IMR-90 (cell line): ENCODE measurements at regions not wholly inside any gene's neighbourhood (a gene's known extent, or its start where the extent isn't known, plus 50 kb on each side); places are given as distances from the start of the nearest gene placed in this dataset.

ENCODE experiments used
- ATAC-seq: fragments of 200-7000 bp; cut with Tn5 transposase; 2 replicates; pipeline ENCODE4 v1.9.1; 2020; ENCODE audit warnings: low read depth, mild to moderate bottlenecking, moderate library complexity
- BruUV-seq: library from RNA; stranded (reverse); fragments of 400-500 nt; replicated peaks from 2 replicates; lab custom pipeline; 2021; lab: Mats Ljungman, UMichigan
- CTCF ChIA-PET: fragments of 300-600 bp; formaldehyde crosslinking; extraction: SDS; loops from one replicate; lab custom pipeline; 2021; ENCODE audit warnings: antibody characterized with exemption; lab: Yijun Ruan, JAX
- POLR2A ChIA-PET: fragments of 300-600 bp; sonication (Branson Sonifier 250); formaldehyde crosslinking; loops from one replicate; lab custom pipeline; 2022; ENCODE audit warnings: antibody characterized with exemption; ENCODE audit not compliant: unreplicated experiment; lab: Charles Lee
- DNase-seq: peaks from one replicate; pipeline ENCODE4 v3.0.0; 2013
- H2AFZ ChIP-seq: replicated peaks from 2 replicates; pipeline ENCODE3; 2013; ENCODE audit warnings: low read length, mild to moderate bottlenecking; ENCODE audit not compliant: poor library complexity
- H2AK5ac ChIP-seq: 2 replicates; pipeline ENCODE4 v1.6.1; 2013; ENCODE audit warnings: low read depth, low read length, inconsistent platforms
- H2AK9ac ChIP-seq: replicated peaks from 2 replicates; pipeline ENCODE3; 2013; ENCODE audit warnings: mild to moderate bottlenecking, low read depth, low read length, moderate library complexity; ENCODE audit not compliant: poor library complexity
- H2BK120ac ChIP-seq: 2 replicates; pipeline ENCODE4 v1.6.1; 2013; ENCODE audit warnings: low read depth, low read length, inconsistent platforms
- H2BK15ac ChIP-seq: 3 replicates; pipeline ENCODE4 v1.6.1; 2013; ENCODE audit warnings: low read depth, low read length, inconsistent platforms
- H2BK20ac ChIP-seq: 2 replicates; pipeline ENCODE4 v1.6.1; 2013; ENCODE audit warnings: low read depth, mild to moderate bottlenecking, inconsistent platforms, low read length, moderate library complexity
- H2BK5ac ChIP-seq: 2 replicates; pipeline ENCODE4 v1.6.1; 2013; ENCODE audit warnings: mild to moderate bottlenecking, low read depth, low read length, inconsistent platforms; ENCODE audit not compliant: poor library complexity, severe bottlenecking
- H3K14ac ChIP-seq: replicated peaks from 2 replicates; pipeline ENCODE4 v1.6.1; 2013; ENCODE audit warnings: low read depth, low read length, inconsistent platforms
- H3K18ac ChIP-seq: 2 replicates; pipeline ENCODE4 v1.6.1; 2013; ENCODE audit warnings: low read depth, low read length, control low read depth
- H3K23ac ChIP-seq: 2 replicates; pipeline ENCODE4 v1.6.1; 2013; ENCODE audit warnings: low read depth, low read length, inconsistent platforms
- H3K27ac ChIP-seq: 2 replicates; pipeline ENCODE4 v1.5.1; 2013; ENCODE audit warnings: mild to moderate bottlenecking, control low read depth, low read length; ENCODE audit not compliant: insufficient read depth
- H3K27me3 ChIP-seq: 2 replicates; pipeline ENCODE4 v1.6.1; 2013; ENCODE audit warnings: low read length; ENCODE audit not compliant: control insufficient read depth, insufficient read depth
- H3K36me3 ChIP-seq: 2 replicates; pipeline ENCODE4 v1.6.1; 2013; ENCODE audit warnings: low read length, mixed read lengths; ENCODE audit not compliant: control insufficient read depth, insufficient read depth
- H3K4ac ChIP-seq: 2 replicates; pipeline ENCODE4 v1.6.1; 2013; ENCODE audit warnings: low read depth, low read length, inconsistent platforms
- H3K4me1 ChIP-seq: 2 replicates; pipeline ENCODE4 v1.6.1; 2013; ENCODE audit warnings: low read length, mixed read lengths; ENCODE audit not compliant: control insufficient read depth, insufficient read depth
- H3K4me2 ChIP-seq: 2 replicates; pipeline ENCODE4 v1.6.1; 2013; ENCODE audit warnings: low read depth, mild to moderate bottlenecking, control low read depth, low read length, moderate library complexity
- H3K4me3 ChIP-seq: 2 replicates; pipeline ENCODE4 v1.5.1; 2013; ENCODE audit warnings: low read depth, mild to moderate bottlenecking, control low read depth, low read length, moderate library complexity; ENCODE audit not compliant: insufficient read depth
- H3K56ac ChIP-seq: 2 replicates; pipeline ENCODE4 v1.6.1; 2013; ENCODE audit warnings: low read length, inconsistent platforms; ENCODE audit not compliant: insufficient read depth; ENCODE audit errors: extremely low read depth
- H3K79me1 ChIP-seq, 2 experiments: 2 replicates each; pipeline ENCODE4 v1.6.1; 2013; ENCODE audit warnings: low read length in 2 of 2, inconsistent platforms in 1 of 2, low read depth in 1 of 2
- H3K9ac ChIP-seq: 2 replicates; pipeline ENCODE4 v1.6.1; 2013; ENCODE audit warnings: low read depth, low read length, control low read depth
- H3K9me1 ChIP-seq: 2 replicates; pipeline ENCODE4 v1.6.1; 2013; ENCODE audit warnings: low read length, inconsistent platforms; ENCODE audit not compliant: insufficient read depth
- H3K9me3 ChIP-seq: 2 replicates; pipeline ENCODE4 v1.6.1; 2013; ENCODE audit warnings: low read length; ENCODE audit not compliant: control insufficient read depth, insufficient read depth
- H4K20me1 ChIP-seq: 2 replicates; pipeline ENCODE4 v1.6.1; 2013; ENCODE audit warnings: low read length, inconsistent platforms; ENCODE audit not compliant: insufficient read depth
- H4K5ac ChIP-seq: 2 replicates; pipeline ENCODE4 v1.6.1; 2013; ENCODE audit warnings: mild to moderate bottlenecking, low read depth, low read length, control low read depth
- H4K8ac ChIP-seq, 2 experiments: 2 replicates each; pipeline ENCODE4 v1.6.1; 2013; ENCODE audit warnings: low read depth in 2 of 2, low read length in 2 of 2, control low read depth in 1 of 2, inconsistent platforms in 1 of 2
- H4K91ac ChIP-seq: 2 replicates; pipeline ENCODE4 v1.6.1; 2013; ENCODE audit warnings: low read depth, low read length, inconsistent platforms; ENCODE audit not compliant: insufficient read depth
- BHLHE40 ChIP-seq: fragments of 150-350 bp; IDR thresholded peaks from 2 replicates; pipeline ENCODE4 v1.6.1; 2016; ENCODE audit warnings: mild to moderate bottlenecking, low read depth, low read length
- CEBPB ChIP-seq: IDR thresholded peaks from 2 replicates; pipeline ENCODE4 v1.6.1; 2012; ENCODE audit warnings: low read depth, low read length, improper control_type of control experiment
- CHD1 ChIP-seq: IDR thresholded peaks from 2 replicates; pipeline ENCODE4 v1.6.1; 2012; ENCODE audit warnings: low read depth, low read length, improper control_type of control experiment
- CTCF ChIP-seq: conservative IDR thresholded peaks from 2 replicates; pipeline ENCODE4 v1.5.1; 2012; ENCODE audit warnings: mild to moderate bottlenecking, low read depth, low read length, improper control_type of control experiment
- ELK1 ChIP-seq: fragments of 150-350 bp; IDR thresholded peaks from 2 replicates; pipeline ENCODE4 v1.6.1; 2016; ENCODE audit warnings: low read depth, mild to moderate bottlenecking, low read length, moderate library complexity, borderline replicate concordance
- FOS ChIP-seq: fragments of 150-350 bp; IDR thresholded peaks from 2 replicates; pipeline ENCODE4 v1.6.1; 2016; ENCODE audit warnings: low read depth, low read length
- MAFK ChIP-seq: IDR thresholded peaks from 2 replicates; pipeline ENCODE4 v1.6.1; 2012; ENCODE audit warnings: low read depth, low read length, improper control_type of control experiment
- MAZ ChIP-seq: IDR thresholded peaks from 2 replicates; pipeline ENCODE4 v1.6.1; 2012; ENCODE audit warnings: low read depth, mild to moderate bottlenecking, low read length, improper control_type of control experiment, moderate library complexity, borderline replicate concordance
- MXI1 ChIP-seq: IDR thresholded peaks from 2 replicates; pipeline ENCODE4 v1.6.1; 2012; ENCODE audit warnings: low read depth, mild to moderate bottlenecking, low read length, moderate library complexity, borderline replicate concordance
- POLR2A ChIP-seq: IDR thresholded peaks from 2 replicates; pipeline ENCODE4 v1.6.1; 2012; ENCODE audit warnings: mild to moderate bottlenecking, low read depth, low read length
- RAD21 ChIP-seq: IDR thresholded peaks from 2 replicates; pipeline ENCODE4 v1.6.1; 2012; ENCODE audit warnings: low read length, improper control_type of control experiment
- RCOR1 ChIP-seq: IDR thresholded peaks from 2 replicates; pipeline ENCODE4 v1.6.1; 2012; ENCODE audit warnings: mild to moderate bottlenecking, low read length, improper control_type of control experiment; ENCODE audit not compliant: insufficient replicate concordance
- RFX5 ChIP-seq: IDR thresholded peaks from 2 replicates; pipeline ENCODE4 v1.8.0; 2012; ENCODE audit warnings: low read depth, mild to moderate bottlenecking, low read length, moderate library complexity
- SMC3 ChIP-seq: fragments of 150-350 bp; IDR thresholded peaks from 2 replicates; pipeline ENCODE4 v1.6.1; 2016; ENCODE audit warnings: low read depth, mild to moderate bottlenecking, antibody characterized with exemption, low read length, moderate library complexity
- USF2 ChIP-seq: fragments of 150-350 bp; IDR thresholded peaks from 2 replicates; pipeline ENCODE4 v1.6.1; 2017; ENCODE audit warnings: mild to moderate bottlenecking, antibody characterized with exemption, low read length, low read depth
- WGBS, 2 experiments: methylation state at CpG; one replicate each; pipeline versions ENCODE4 v1.1.5 to v1.1.7; 2013; ENCODE audit warnings: missing lambda C conversion rate in 2 of 2; ENCODE audit not compliant: insufficient read length in 1 of 2; ENCODE audit errors: extremely low coverage in 2 of 2; 5-methylcytosine and 5-hydroxymethylcytosine counted together
- dilution Hi-C: fragments of 300-500 bp; cut with HindIII; formaldehyde crosslinking; loops from one replicate; pipeline ENCODE4 v1.14.3; 2018; ENCODE audit warnings: low sequenced_read_pairs; ENCODE audit not compliant: unreplicated experiment
- in situ Hi-C: fragments of 300-500 bp; cut with MboI; formaldehyde crosslinking; loops from 3 replicates; pipeline ENCODE4 v1.14.3; 2019; ENCODE audit warnings: low sequenced_read_pairs, inconsistent platforms, mixed read lengths
- intact Hi-C: fragments of 100-400 bp; cut with micrococcal nuclease; formaldehyde crosslinking; loops from 2 replicates; pipeline ENCODE4 v1.10.0; 2022

- no peaks in the 10 kb centered on the region for H3K9me1 ChIP-seq
- H2AFZ ChIP-seq, result no peak overlapping the region
- H4K5ac ChIP-seq, result no peak overlapping the region
- no peak overlapping the region for H2AK5ac ChIP-seq
- no peak overlapping the region for H2BK120ac ChIP-seq
- POLR2A ChIA-PET, result no interaction called here
- no peak overlapping the region for H3K4me3 ChIP-seq
- no peak overlapping the region for H3K56ac ChIP-seq
- H3K23ac ChIP-seq, result no peak overlapping the region
- ATAC-seq, result no peak; the same call in 1 of the 2 replicates
- H3K4me2 ChIP-seq, result no peak overlapping the region
- no peak overlapping the region for H2AK9ac ChIP-seq
- no peak overlapping the region for H2BK20ac ChIP-seq
- intact Hi-C loops (no loop called here), dilution Hi-C loops (no loop called here), in situ Hi-C loops (no loop called here)
- no peak for TF ChIP-seq BHLHE40
- TF ChIP-seq RFX5, result no peak
- TF ChIP-seq RAD21, result no peak
- TF ChIP-seq USF2, result no peak
- TF ChIP-seq RCOR1, result no peak
- TF ChIP-seq MXI1, result no peak
- TF ChIP-seq MAFK, result no peak
- no peak for TF ChIP-seq CHD1
- TF ChIP-seq CTCF, result no peak
- no peak for TF ChIP-seq POLR2A
- no peak for TF ChIP-seq FOS
- TF ChIP-seq MAZ, result no peak
- no peak for TF ChIP-seq ELK1
- TF ChIP-seq SMC3, result no peak
- no peak for TF ChIP-seq CEBPB
- CTCF ChIA-PET, result no interaction called here
- no peaks in the 10 kb centered on the region for H3K36me3 ChIP-seq
- H3K27me3 ChIP-seq, result no peaks in the 10 kb centered on the region
- H4K8ac ChIP-seq, result no peak overlapping the region
- no TSS peak for BruUV-seq
- H2BK15ac ChIP-seq, result no peak overlapping the region
- no peak overlapping the region for H3K9ac ChIP-seq
- H3K27ac ChIP-seq, result no peak overlapping the region
- no peak overlapping the region for H3K14ac ChIP-seq
- H4K20me1 ChIP-seq, result no peaks in the 10 kb centered on the region
- no peaks in the 10 kb centered on the region for H3K79me1 ChIP-seq
- no peaks in the 10 kb centered on the region for H3K9me3 ChIP-seq
- H2BK5ac ChIP-seq, result no peak overlapping the region
- H3K18ac ChIP-seq, result no peak overlapping the region
- H3K4ac ChIP-seq, result no peak overlapping the region
- WGBS, 2 experiments, result 100% methylated on average over 1 of the region's 5 CpGs; no CpG with 5 or more reads in 1 of the 2 experiments
- DNase-seq, result peak; percentile 24
- no peak overlapping the region for H4K91ac ChIP-seq
- H3K4me1 ChIP-seq, result peaks cover 2% of the 10 kb centered on the region; the same call in 1 of the 2 replicates
Observed at GRCh38 chr17:20930081-20930760, 112.6 kb downstream of the USP22 start.
